ENCODE measurements at regions not wholly inside any gene's neighbourhood (a gene's known extent, or its start where the extent isn't known, plus 50 kb on each side); places are given as distances from the start of the nearest gene placed in this dataset.

GRCh38 chr2:234731236-234731635, 220.6 kb upstream of the SH3BP4 start:
- TF ChIP-seq CTCF (IDR thresholded peaks at IDR 0.05): no peak
- TF ChIP-seq POLR2A (IDR thresholded peaks at IDR 0.05): no peak
